H1 (cell line): ENCODE measurements at regions not wholly inside any gene's neighbourhood (a gene's known extent, or its start where the extent isn't known, plus 50 kb on each side); places are given as distances from the start of the nearest gene placed in this dataset.

ENCODE experiments used
- CTCF ChIA-PET: fragments of 300-600 bp; sonication (Branson Sonifier 250); formaldehyde crosslinking; loops from one replicate; lab custom pipeline; 2021; ENCODE audit not compliant: partially characterized antibody; lab: Charles Lee
- POLR2A ChIA-PET: fragments of 300-600 bp; sonication (Branson Sonifier 250); formaldehyde crosslinking; loops from one replicate; lab custom pipeline; 2021; ENCODE audit warnings: inconsistent platforms; ENCODE audit not compliant: partially characterized antibody; lab: Charles Lee
- DNase-seq, 2 experiments: peaks; one replicate each; pipeline versions ENCODE4 v3.0.0 to v3.0.0-alpha.2; 2010 to 2022; ENCODE audit warnings: low spot score in 2 of 2, low read depth in 1 of 2, mixed read lengths in 1 of 2
- FAIRE-seq: peaks from 2 replicates; lab custom pipeline; 2011; peaks lifted over from hg19 to GRCh38; lab: Jason Lieb, UNC
- H2AFZ ChIP-seq: 2 replicates; pipeline ENCODE4 v1.8.1; 2012; ENCODE audit warnings: low read length, inconsistent platforms
- H2AK5ac ChIP-seq: 2 replicates; pipeline ENCODE4 v1.6.1; 2013; ENCODE audit warnings: low read depth, low read length
- H2BK120ac ChIP-seq: replicated peaks from 2 replicates; pipeline ENCODE3; 2013; ENCODE audit warnings: low read depth, low read length, inconsistent platforms
- H2BK12ac ChIP-seq: 2 replicates; pipeline ENCODE4 v1.6.1; 2013; ENCODE audit warnings: low read depth, low read length
- H2BK15ac ChIP-seq: 2 replicates; pipeline ENCODE4 v1.6.1; 2013; ENCODE audit warnings: low read length
- H2BK20ac ChIP-seq: 2 replicates; pipeline ENCODE4 v1.6.1; 2013; ENCODE audit warnings: low read length
- H2BK5ac ChIP-seq: 2 replicates; pipeline ENCODE4 v1.6.1; 2013; ENCODE audit warnings: low read depth, low read length
- H3K14ac ChIP-seq: 2 replicates; pipeline ENCODE4 v1.6.1; 2013; ENCODE audit warnings: inconsistent platforms; ENCODE audit not compliant: insufficient read length
- H3K18ac ChIP-seq: 2 replicates; pipeline ENCODE4 v1.6.1; 2013; ENCODE audit warnings: low read length; ENCODE audit errors: extremely low read depth
- H3K23ac ChIP-seq: 2 replicates; pipeline ENCODE4 v1.6.1; 2013; ENCODE audit warnings: inconsistent platforms; ENCODE audit not compliant: insufficient read length
- H3K23me2 ChIP-seq: 2 replicates; pipeline ENCODE4 v1.6.1; 2013; ENCODE audit warnings: low read depth, low read length
- H3K27ac ChIP-seq: 2 replicates; pipeline ENCODE4 v1.6.1; 2011; ENCODE audit warnings: low read depth, low read length, inconsistent platforms
- H3K27me3 ChIP-seq, 4 experiments: replicated peaks in 1 of 4; 1 replicate in 1 of 4; 2 replicates in 3 of 4; pipeline versions ENCODE4 v1.6.1 to v1.8.1; 2011 to 2013; ENCODE audit warnings: low read length in 3 of 4, mild to moderate bottlenecking in 3 of 4, inconsistent platforms in 2 of 4, mixed read lengths in 2 of 4, moderate library complexity in 1 of 4; ENCODE audit not compliant: control insufficient read depth in 3 of 4, insufficient read depth in 3 of 4; ENCODE audit errors: extremely low read depth in 1 of 4
- H3K36me3 ChIP-seq, 4 experiments: 2 replicates each; pipeline versions ENCODE4 v1.6.1 to v1.8.1; 2011 to 2013; ENCODE audit warnings: mild to moderate bottlenecking in 4 of 4, low read length in 3 of 4, moderate library complexity in 2 of 4, control low read depth in 1 of 4, inconsistent platforms in 1 of 4; ENCODE audit not compliant: insufficient read depth in 4 of 4, control insufficient read depth in 2 of 4
- H3K4ac ChIP-seq: replicated peaks from 2 replicates; pipeline ENCODE3; 2013; ENCODE audit warnings: low read length, low read depth, mixed read lengths, inconsistent platforms; ENCODE audit not compliant: insufficient read length
- H3K4me1 ChIP-seq, 4 experiments: replicated peaks in 1 of 4; 1 replicate in 1 of 4; 2 replicates in 3 of 4; pipeline versions ENCODE4 v1.6.1 to v1.8.1; 2011 to 2013; ENCODE audit warnings: low read length in 3 of 4, inconsistent platforms in 2 of 4, mixed read lengths in 1 of 4; ENCODE audit not compliant: insufficient read depth in 4 of 4, control insufficient read depth in 3 of 4
- H3K4me2 ChIP-seq, 2 experiments: 2 replicates each; pipeline versions ENCODE4 v1.6.1 to v1.8.1; 2011 to 2013; ENCODE audit warnings: low read depth in 2 of 2, low read length in 2 of 2, control low read depth in 1 of 2, inconsistent platforms in 1 of 2, mild to moderate bottlenecking in 1 of 2; ENCODE audit not compliant: insufficient read depth in 1 of 2
- H3K4me3 ChIP-seq, 4 experiments: fragments of 200-600, 300-600 bp in 1 of 4; sonication (generic), shearing (Covaris generic), sonication (Bioruptor Twin) in 1 of 4; 2 replicates each; pipeline versions ENCODE4 v1.5.1 to v1.8.1; 2011 to 2016; ENCODE audit warnings: low read length in 4 of 4, low read depth in 3 of 4, control low read depth in 2 of 4, inconsistent platforms in 2 of 4, mild to moderate bottlenecking in 2 of 4, mixed read lengths in 1 of 4, moderate library complexity in 1 of 4; ENCODE audit not compliant: insufficient read depth in 2 of 4; ENCODE audit errors: extremely low read depth in 1 of 4
- H3K56ac ChIP-seq: replicated peaks from 2 replicates; pipeline ENCODE3; 2013; ENCODE audit warnings: low read depth, mild to moderate bottlenecking, mixed read lengths, low read length, inconsistent platforms; ENCODE audit not compliant: insufficient read length
- H3K79me1 ChIP-seq: 2 replicates; pipeline ENCODE4 v1.6.1; 2013; ENCODE audit warnings: low read depth, low read length, control low read depth
- H3K79me2 ChIP-seq, 2 experiments: 2 replicates each; pipeline versions ENCODE4 v1.6.1 to v1.8.1; 2012 to 2013; ENCODE audit warnings: low read length in 2 of 2, mild to moderate bottlenecking in 2 of 2, inconsistent platforms in 1 of 2; ENCODE audit not compliant: insufficient read depth in 2 of 2, control insufficient read depth in 1 of 2
- H3K9ac ChIP-seq, 4 experiments: replicated peaks in 1 of 4; 1 replicate in 1 of 4; 2 replicates in 3 of 4; pipeline versions ENCODE4 v1.6.1 to v1.8.1; 2011 to 2013; ENCODE audit warnings: low read depth in 3 of 4, low read length in 3 of 4, control low read depth in 2 of 4, mild to moderate bottlenecking in 2 of 4, moderate library complexity in 2 of 4, inconsistent platforms in 1 of 4; ENCODE audit errors: extremely low read depth in 1 of 4
- H3K9me3 ChIP-seq, 2 experiments: 2 replicates each; pipeline versions ENCODE4 v1.6.1 to v1.8.1; 2012 to 2013; ENCODE audit warnings: mild to moderate bottlenecking in 2 of 2, moderate library complexity in 2 of 2, control low read depth in 1 of 2, inconsistent platforms in 1 of 2, low read depth in 1 of 2, low read length in 1 of 2, mixed read lengths in 1 of 2; ENCODE audit not compliant: insufficient read depth in 2 of 2
- H4K20me1 ChIP-seq, 2 experiments: replicated peaks in 1 of 2; 2 replicates each; pipeline versions ENCODE3 to v1.8.1; 2011 to 2013; ENCODE audit warnings: inconsistent platforms in 2 of 2, low read length in 2 of 2, mild to moderate bottlenecking in 1 of 2; ENCODE audit not compliant: insufficient read depth in 2 of 2, control insufficient read depth in 1 of 2
- H4K5ac ChIP-seq: 2 replicates; pipeline ENCODE4 v1.6.1; 2013; ENCODE audit warnings: low read length, low read depth, mixed read lengths, inconsistent platforms; ENCODE audit not compliant: insufficient read length
- H4K8ac ChIP-seq: 2 replicates; pipeline ENCODE4 v1.8.0; 2013; ENCODE audit warnings: mild to moderate bottlenecking, moderate library complexity, low read length, inconsistent platforms; ENCODE audit not compliant: insufficient read depth; ENCODE audit errors: extremely low read depth
- H4K91ac ChIP-seq: replicated peaks from 2 replicates; pipeline ENCODE3; 2013; ENCODE audit warnings: low read length, mixed read lengths, inconsistent platforms; ENCODE audit not compliant: insufficient read length
- CBX5 ChIP-seq: fragments of 300-800, 300-1000 bp; sonication (generic); IDR thresholded peaks from 2 replicates; pipeline ENCODE4 v1.7.1; 2016; ENCODE audit warnings: antibody characterized with exemption, low read length, low read depth
- CHD2 ChIP-seq: IDR thresholded peaks from 2 replicates; pipeline ENCODE4 v1.6.1; 2012; ENCODE audit warnings: low read length, improper control_type of control experiment
- CREB1 ChIP-seq: IDR thresholded peaks from 2 replicates; pipeline ENCODE4 v1.6.1; 2012; ENCODE audit warnings: inconsistent platforms
- EGR1 ChIP-seq: IDR thresholded peaks from 2 replicates; pipeline ENCODE4 v1.6.1; 2011; ENCODE audit warnings: low read depth, low read length, borderline replicate concordance
- JUND ChIP-seq: IDR thresholded peaks from 2 replicates; pipeline ENCODE4 v1.6.1; 2011; ENCODE audit warnings: mild to moderate bottlenecking, improper control_type of control experiment, low read length
- MAFK ChIP-seq: IDR thresholded peaks from 2 replicates; pipeline ENCODE4 v1.6.1; 2012; ENCODE audit warnings: low read depth, mild to moderate bottlenecking, improper control_type of control experiment, low read length
- RFX5 ChIP-seq: IDR thresholded peaks from 2 replicates; pipeline ENCODE4 v1.6.1; 2011; ENCODE audit warnings: low read depth, low read length, improper control_type of control experiment, borderline replicate concordance
- SIX5 ChIP-seq: IDR thresholded peaks from 2 replicates; pipeline ENCODE4 v1.6.1; 2011; ENCODE audit warnings: mild to moderate bottlenecking, low read depth, low read length
- SP2 ChIP-seq: IDR thresholded peaks from 2 replicates; pipeline ENCODE4 v1.6.1; 2012; ENCODE audit warnings: mild to moderate bottlenecking, low read length, inconsistent platforms
- WGBS, 2 experiments: shearing (Covaris generic) in 1 of 2; methylation state at CpG; one replicate each; pipeline versions ENCODE4 v1.1.6 to v1.1.7; 2013 to 2015; ENCODE audit warnings: low lambda C conversion rate in 2 of 2, mixed read lengths in 2 of 2, inconsistent platforms in 1 of 2, low coverage in 1 of 2, missing lambda C conversion rate in 1 of 2; ENCODE audit not compliant: insufficient replicate concordance in 2 of 2, insufficient coverage in 1 of 2, insufficient read length in 1 of 2; ENCODE audit errors: extremely low coverage in 1 of 2, missing lambda C conversion rate in 1 of 2; 5-methylcytosine and 5-hydroxymethylcytosine counted together

- no peak overlapping the region for H3K4me3 ChIP-seq
- H3K9ac ChIP-seq = no peak overlapping the region
- H3K4ac ChIP-seq = no peak overlapping the region
- H2BK5ac ChIP-seq = no peak overlapping the region
- H4K91ac ChIP-seq = no peak overlapping the region
- H3K27ac ChIP-seq = no peak overlapping the region
- no peak overlapping the region for H4K8ac ChIP-seq
- H3K27me3 ChIP-seq = no peaks in the 10 kb centered on the region
- no peak overlapping the region for H4K5ac ChIP-seq
- no peak overlapping the region for H2AFZ ChIP-seq
- no peak overlapping the region for H3K14ac ChIP-seq
- H3K4me2 ChIP-seq = no peak overlapping the region
- FAIRE-seq (no peak), DNase-seq (no peak)
- no peak overlapping the region for H2BK20ac ChIP-seq
- H3K23me2 ChIP-seq = no peaks in the 10 kb centered on the region
- 91% methylated on average over 6 of the region's 6 CpGs; no CpG with 5 or more reads in 1 of the 2 experiments for WGBS, 2 experiments
- H2BK12ac ChIP-seq = no peak overlapping the region
- H3K56ac ChIP-seq = no peak overlapping the region
- no peak overlapping the region for H2BK120ac ChIP-seq
- no peaks in the 10 kb centered on the region for H3K79me1 ChIP-seq
- no peaks in the 10 kb centered on the region for H3K9me3 ChIP-seq
- no peak for TF ChIP-seq CHD2
- no peak for TF ChIP-seq EGR1
- TF ChIP-seq MAFK = no peak
- no peak for TF ChIP-seq RFX5
- no peak for TF ChIP-seq SP2
- TF ChIP-seq JUND = no peak
- TF ChIP-seq CBX5 = no peak
- TF ChIP-seq SIX5 = no peak
- TF ChIP-seq CREB1 = no peak
- H3K4me1 ChIP-seq = no peaks in the 10 kb centered on the region; a peak in 1 of 7 replicates
- H2BK15ac ChIP-seq = no peak overlapping the region
- no peaks in the 10 kb centered on the region for H3K79me2 ChIP-seq
- H3K36me3 ChIP-seq = no peaks in the 10 kb centered on the region
- H4K20me1 ChIP-seq = no peaks in the 10 kb centered on the region
- H3K23ac ChIP-seq = no peak overlapping the region
- H3K18ac ChIP-seq = no peak overlapping the region
- H2AK5ac ChIP-seq = no peak overlapping the region
- ChIA-PET POLR2A (no interaction called here), CTCF (interaction anchor here (0.8 to 2.0 kb wide), 2 partner anchors 10 to 265 kb away, joined by 3 to 6 read pairs; no protein-coding TSS in a partner anchor)
Measured at GRCh38 chr2:46835520-46835919, 80.1 kb downstream of the MCFD2 start.
